ENCODE measurements at regions not wholly inside any gene's neighbourhood (a gene's known extent, or its start where the extent isn't known, plus 50 kb on each side); places are given as distances from the start of the nearest gene placed in this dataset.

DNA sequence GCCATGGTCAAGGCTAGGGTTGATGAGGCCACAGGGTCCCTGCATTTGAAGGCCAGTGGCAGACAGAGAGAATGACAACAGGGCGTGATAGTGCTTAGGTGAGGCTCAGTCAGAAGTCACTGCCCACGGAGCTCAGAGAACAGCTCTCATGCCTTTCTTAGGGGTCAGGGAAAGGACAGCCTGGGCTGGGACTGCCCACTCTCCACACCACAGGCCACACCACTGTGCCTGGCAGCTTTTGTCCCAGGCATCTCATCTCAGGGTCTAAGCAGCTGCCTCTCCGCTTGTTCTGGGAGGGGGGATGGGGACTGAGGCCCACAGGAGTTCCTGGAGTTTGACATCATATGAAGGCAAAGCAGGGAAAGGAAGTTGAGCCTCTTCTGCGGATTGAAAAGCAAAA, 150.2 kb upstream of the B3GAT1 start:
- no peaks in the 10 kb centered on the region for H4K20me1 ChIP-seq (ENCODE audit: control insufficient read depth, insufficient read depth, insufficient read length)
- Mint-ChIP-seq H3K36me3 (ENCODE audit: insufficient read depth in 1 of 3, low read depth in 3 of 3) (no peaks in the 10 kb centered on the region), H3K27me3 (ENCODE audit: low read depth) (peaks cover 7% of the 10 kb centered on the region; the same call in 1 of the 2 replicates), H3K9me3 (no peaks in the 10 kb centered on the region), H3K4me1 (peaks cover 16 to 22% of the 10 kb centered on the region in 2 experiments), H3K27ac (no peak overlapping the region), H3K4me3 (no peak overlapping the region)
- no peak overlapping the region for H2AFZ ChIP-seq (ENCODE audit: low read length)
- no peak overlapping the region for H2BK5ac ChIP-seq (ENCODE audit: insufficient read length, low read length)
- no peaks in the 10 kb centered on the region for H3K9me3 ChIP-seq (ENCODE audit: control insufficient read depth, low read depth, low read length)
- no peak overlapping the region for H2BK120ac ChIP-seq (ENCODE audit: low read depth, low read length, poor library complexity, severe bottlenecking)
- H4K5ac ChIP-seq (ENCODE audit: insufficient read length, low read depth, low read length) = no peak overlapping the region
- no peak for TF ChIP-seq CTCF (conservative IDR thresholded peaks at IDR 0.05)
- H3K56ac ChIP-seq (ENCODE audit: insufficient read length, low read depth, low read length) = no peak overlapping the region
- H3K9ac ChIP-seq (ENCODE audit: extremely low read depth, insufficient read length, low read length) = no peak overlapping the region
- H3K23ac ChIP-seq (ENCODE audit: insufficient read length, low read depth, low read length) = no peak overlapping the region
- no peak for DNase-seq
- no peak overlapping the region for H3T11ph ChIP-seq (ENCODE audit: low read length)
- no peaks in the 10 kb centered on the region for H3K23me2 ChIP-seq (ENCODE audit: insufficient read length, low read depth, low read length, poor library complexity, severe bottlenecking)
- no peak overlapping the region for H3K18ac ChIP-seq (ENCODE audit: insufficient read length, low read depth, low read length)
- no peaks in the 10 kb centered on the region for H3K4me1 ChIP-seq (ENCODE audit: insufficient read depth, low read length)
- H3K27me3 ChIP-seq (ENCODE audit: insufficient read depth, low read length) = no peaks in the 10 kb centered on the region
- no peak overlapping the region for H3K4me2 ChIP-seq (ENCODE audit: insufficient read depth, insufficient read length, low read length)
- H2BK12ac ChIP-seq (ENCODE audit: insufficient read length, low read depth, low read length) = no peak overlapping the region
- H3K79me2 ChIP-seq (ENCODE audit: insufficient read depth, low read length) = no peaks in the 10 kb centered on the region
- no peak overlapping the region for H3K14ac ChIP-seq (ENCODE audit: insufficient read depth, low read length)
- no CpG with 5 or more reads among the region's 4 CpGs for WGBS (ENCODE audit: extremely low coverage, insufficient read length, low lambda C conversion rate)
- H2BK15ac ChIP-seq (ENCODE audit: low read depth, low read length) = no peak overlapping the region
- H3K27ac ChIP-seq (ENCODE audit: insufficient read length, low read depth, low read length) = no peak overlapping the region
- H3K79me1 ChIP-seq (ENCODE audit: insufficient read depth, low read depth, low read length, poor library complexity, severe bottlenecking) = no peaks in the 10 kb centered on the region
- H3K4ac ChIP-seq (ENCODE audit: low read depth, low read length) = no peak overlapping the region
- no peak overlapping the region for H4K8ac ChIP-seq (replicated peaks; ENCODE audit: insufficient read length, low read depth, low read length)
- H2AK5ac ChIP-seq (ENCODE audit: insufficient read length, low read length) = no peak overlapping the region
- no peak overlapping the region for H2BK20ac ChIP-seq (ENCODE audit: low read depth, low read length, poor library complexity, severe bottlenecking)
- no peak overlapping the region for H4K91ac ChIP-seq (ENCODE audit: insufficient read length, low read depth, low read length)
